ENCODE measurements at regions not wholly inside any gene's neighbourhood (a gene's known extent, or its start where the extent isn't known, plus 50 kb on each side); places are given as distances from the start of the nearest gene placed in this dataset.
"Not testable (repeated sequence)": the region's sequence is repeated elsewhere in the genome, so short reads cannot be mapped to it uniquely, and the experiment has no call there.

GRCh38 chr4:162767083-162767482 is 399.6 kb downstream of the NAF1 start:
- H3K4me3 Mint-ChIP-seq = no peak overlapping the region
- H3K27ac Mint-ChIP-seq (ENCODE audit: low read depth) = no peak overlapping the region
- no peak for ATAC-seq (replicated peaks; ENCODE audit: extremely low read depth, poor library complexity, severe bottlenecking)
- no peaks in the 10 kb centered on the region for H3K27me3 Mint-ChIP-seq
- peaks cover 2% of the 10 kb centered on the region for H3K36me3 Mint-ChIP-seq (ENCODE audit: insufficient read depth)
- DNase-seq (ENCODE audit: low spot score in 2 of 2) = no peak
- peaks cover 12% of the 10 kb centered on the region for H3K9me3 Mint-ChIP-seq
- no peaks in the 10 kb centered on the region for H3K4me1 Mint-ChIP-seq

- no peaks in the 10 kb centered on the region for H3K4me1 Mint-ChIP-seq
- peaks cover 18% of the 10 kb centered on the region for H3K9me3 Mint-ChIP-seq
- H3K27ac Mint-ChIP-seq (ENCODE audit: low read depth) = no peak overlapping the region
- H3K4me3 Mint-ChIP-seq = no peak overlapping the region
- peaks cover 2% of the 10 kb centered on the region for H3K36me3 Mint-ChIP-seq (ENCODE audit: insufficient read depth)
- no peaks in the 10 kb centered on the region for H3K27me3 Mint-ChIP-seq
- DNase-seq (ENCODE audit: low spot score in 2 of 2) = no peak
- ATAC-seq (replicated peaks; ENCODE audit: extremely low read depth, poor library complexity, severe bottlenecking) = no peak
These were observed 404.7 kb downstream of the NAF1 start for GRCh38 chr4:162761965-162762364.

- H3K27ac Mint-ChIP-seq (ENCODE audit: low read depth); H3K4me1 Mint-ChIP-seq; H3K9me3 Mint-ChIP-seq; H3K27me3 Mint-ChIP-seq; DNase-seq (ENCODE audit: low spot score in 2 of 2); ATAC-seq (replicated peaks; ENCODE audit: extremely low read depth, poor library complexity, severe bottlenecking); H3K36me3 Mint-ChIP-seq (ENCODE audit: insufficient read depth); H3K4me3 Mint-ChIP-seq: not testable (repeated sequence)
These were observed 426.5 kb downstream of the NAF1 start for GRCh38 chr4:162740228-162740627.

- not testable (repeated sequence) for DNase-seq (ENCODE audit: low spot score in 2 of 2); H3K4me3 Mint-ChIP-seq; H3K36me3 Mint-ChIP-seq (ENCODE audit: insufficient read depth); H3K4me1 Mint-ChIP-seq; ATAC-seq (replicated peaks; ENCODE audit: extremely low read depth, poor library complexity, severe bottlenecking); H3K27ac Mint-ChIP-seq (ENCODE audit: low read depth); H3K27me3 Mint-ChIP-seq; H3K9me3 Mint-ChIP-seq
These were observed 427.1 kb downstream of the NAF1 start for GRCh38 chr4:162739596-162739995.

GRCh38 chr4:162732876-162733275 is 433.8 kb downstream of the NAF1 start:
- no peak for ATAC-seq (replicated peaks; ENCODE audit: extremely low read depth, poor library complexity, severe bottlenecking)
- DNase-seq (ENCODE audit: low spot score in 2 of 2) = no peak
- Mint-ChIP-seq H3K36me3 (ENCODE audit: insufficient read depth) (peaks cover 3% of the 10 kb centered on the region), H3K4me3 (no peak overlapping the region), H3K9me3 (no peaks in the 10 kb centered on the region), H3K27ac (ENCODE audit: low read depth) (no peak overlapping the region), H3K27me3 (no peaks in the 10 kb centered on the region), H3K4me1 (no peaks in the 10 kb centered on the region)

GRCh38 chr4:162727766-162728165 is 438.9 kb downstream of the NAF1 start:
- Mint-ChIP-seq H3K4me3 (no peak overlapping the region), H3K27me3 (no peaks in the 10 kb centered on the region), H3K4me1 (no peaks in the 10 kb centered on the region), H3K27ac (ENCODE audit: low read depth) (no peak overlapping the region), H3K9me3 (peaks cover 5% of the 10 kb centered on the region), H3K36me3 (ENCODE audit: insufficient read depth) (peaks cover 3% of the 10 kb centered on the region)
- ATAC-seq (replicated peaks; ENCODE audit: extremely low read depth, poor library complexity, severe bottlenecking) (no peak), DNase-seq (ENCODE audit: low spot score in 2 of 2) (no peak)

GRCh38 chr4:162727232-162727631 is 439.5 kb downstream of the NAF1 start:
- no peaks in the 10 kb centered on the region for H3K27me3 Mint-ChIP-seq
- no peak overlapping the region for H3K27ac Mint-ChIP-seq (ENCODE audit: low read depth)

GRCh38 chr4:162715401-162715800 is 451.3 kb downstream of the NAF1 start:
- Mint-ChIP-seq H3K9me3 (peaks cover 43% of the 10 kb centered on the region), H3K36me3 (ENCODE audit: insufficient read depth) (no peaks in the 10 kb centered on the region), H3K27ac (ENCODE audit: low read depth) (no peak overlapping the region), H3K27me3 (no peaks in the 10 kb centered on the region), H3K4me3 (no peak overlapping the region), H3K4me1 (no peaks in the 10 kb centered on the region)
- no peak for DNase-seq (ENCODE audit: low spot score in 2 of 2)
- no peak for ATAC-seq (replicated peaks; ENCODE audit: extremely low read depth, poor library complexity, severe bottlenecking)

More at GRCh38 chr4:162727232-162727631, 439.5 kb downstream of the NAF1 start:
- H3K4me1 Mint-ChIP-seq = no peaks in the 10 kb centered on the region
- H3K4me3 Mint-ChIP-seq = no peak overlapping the region
- no peak for DNase-seq (ENCODE audit: low spot score in 2 of 2)
- no peak for ATAC-seq (replicated peaks; ENCODE audit: extremely low read depth, poor library complexity, severe bottlenecking)
- H3K9me3 Mint-ChIP-seq = peaks cover 5% of the 10 kb centered on the region
- peaks cover 2% of the 10 kb centered on the region for H3K36me3 Mint-ChIP-seq (ENCODE audit: insufficient read depth)

- Mint-ChIP-seq H3K4me3 (no peak overlapping the region), H3K27ac (ENCODE audit: low read depth) (no peak overlapping the region), H3K27me3 (no peaks in the 10 kb centered on the region), H3K4me1 (no peaks in the 10 kb centered on the region), H3K9me3 (peaks cover 44% of the 10 kb centered on the region), H3K36me3 (ENCODE audit: insufficient read depth) (no peaks in the 10 kb centered on the region)
- DNase-seq (ENCODE audit: low spot score in 2 of 2) = no peak
- no peak for ATAC-seq (replicated peaks; ENCODE audit: extremely low read depth, poor library complexity, severe bottlenecking)
These were observed 458.7 kb downstream of the NAF1 start for GRCh38 chr4:162707962-162708361.

GRCh38 chr4:162706632-162707031 is 460.1 kb downstream of the NAF1 start:
- Mint-ChIP-seq H3K27ac (ENCODE audit: low read depth) (no peak overlapping the region), H3K4me3 (no peak overlapping the region), H3K36me3 (ENCODE audit: insufficient read depth) (no peaks in the 10 kb centered on the region), H3K27me3 (no peaks in the 10 kb centered on the region), H3K9me3 (peaks cover 31% of the 10 kb centered on the region), H3K4me1 (no peaks in the 10 kb centered on the region)
- ATAC-seq (replicated peaks; ENCODE audit: extremely low read depth, poor library complexity, severe bottlenecking) (no peak), DNase-seq (ENCODE audit: low spot score in 2 of 2) (no peak)

- DNase-seq (ENCODE audit: low spot score in 2 of 2) = no peak
- Mint-ChIP-seq H3K27me3 (no peaks in the 10 kb centered on the region), H3K4me1 (no peaks in the 10 kb centered on the region), H3K27ac (ENCODE audit: low read depth) (no peak overlapping the region), H3K4me3 (no peak overlapping the region), H3K36me3 (ENCODE audit: insufficient read depth) (no peaks in the 10 kb centered on the region), H3K9me3 (peaks cover 31% of the 10 kb centered on the region)
- ATAC-seq (replicated peaks; ENCODE audit: extremely low read depth, poor library complexity, severe bottlenecking) = no peak
These were observed 460.6 kb downstream of the NAF1 start for GRCh38 chr4:162706051-162706450.

GRCh38 chr4:162705130-162705803 is 461.4 kb downstream of the NAF1 start:
- DNase-seq (ENCODE audit: low spot score in 2 of 2) = no peak
- no peaks in the 10 kb centered on the region for H3K27me3 Mint-ChIP-seq
- ATAC-seq (replicated peaks; ENCODE audit: extremely low read depth, poor library complexity, severe bottlenecking) = no peak
- no peak overlapping the region for H3K4me3 Mint-ChIP-seq
- no peak overlapping the region for H3K27ac Mint-ChIP-seq (ENCODE audit: low read depth)
- H3K4me1 Mint-ChIP-seq = no peaks in the 10 kb centered on the region
- no peaks in the 10 kb centered on the region for H3K36me3 Mint-ChIP-seq (ENCODE audit: insufficient read depth)
- H3K9me3 Mint-ChIP-seq = peaks cover 28% of the 10 kb centered on the region

- no peaks in the 10 kb centered on the region for H3K4me1 Mint-ChIP-seq
- H3K9me3 Mint-ChIP-seq = peaks cover 39% of the 10 kb centered on the region
- no peak for ATAC-seq (replicated peaks; ENCODE audit: extremely low read depth, poor library complexity, severe bottlenecking)
- no peaks in the 10 kb centered on the region for H3K36me3 Mint-ChIP-seq (ENCODE audit: insufficient read depth)
- H3K27me3 Mint-ChIP-seq = no peaks in the 10 kb centered on the region
- no peak overlapping the region for H3K4me3 Mint-ChIP-seq
- no peak for DNase-seq (ENCODE audit: low spot score in 2 of 2)
- no peak overlapping the region for H3K27ac Mint-ChIP-seq (ENCODE audit: low read depth)
These were observed 465.8 kb downstream of the NAF1 start for GRCh38 chr4:162700815-162701361.

Data from central memory CD8-positive, alpha-beta T cell (primary cell).